ENCODE measurements at regions not wholly inside any gene's neighbourhood (a gene's known extent, or its start where the extent isn't known, plus 50 kb on each side); places are given as distances from the start of the nearest gene placed in this dataset.

DNA sequence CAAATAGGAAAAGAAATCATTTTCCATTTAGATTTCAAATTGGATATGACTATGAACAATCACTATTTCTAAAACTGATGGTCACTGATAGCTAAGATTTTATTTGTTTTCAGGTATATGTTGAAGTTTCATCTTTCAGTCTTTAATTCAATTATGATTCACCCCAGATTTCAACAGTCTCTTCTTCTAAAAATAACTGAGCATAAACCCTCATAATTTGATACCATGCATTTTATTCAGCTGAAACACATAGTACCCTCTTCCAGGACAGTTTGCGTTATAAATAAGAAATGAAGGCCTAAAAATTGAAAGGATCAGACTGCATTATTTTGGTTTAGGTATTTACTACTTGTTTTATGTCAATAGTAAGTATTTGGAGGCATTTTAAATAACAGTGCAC is 428.5 kb upstream of the NBEA start:
- no peak overlapping the region for H3K27ac Mint-ChIP-seq (ENCODE audit: low read depth, unreplicated experiment)
- POLR2A ChIA-PET: no interaction called here
- H3K27me3 Mint-ChIP-seq (ENCODE audit: insufficient read depth, unreplicated experiment): no peaks in the 10 kb centered on the region
- no peak overlapping the region for H3K4me3 Mint-ChIP-seq (ENCODE audit: unreplicated experiment)
- CTCF ChIA-PET: no interaction called here
- H3K9me3 Mint-ChIP-seq (ENCODE audit: unreplicated experiment): peaks cover 7% of the 10 kb centered on the region
- TF ChIP-seq, protein P1, sequence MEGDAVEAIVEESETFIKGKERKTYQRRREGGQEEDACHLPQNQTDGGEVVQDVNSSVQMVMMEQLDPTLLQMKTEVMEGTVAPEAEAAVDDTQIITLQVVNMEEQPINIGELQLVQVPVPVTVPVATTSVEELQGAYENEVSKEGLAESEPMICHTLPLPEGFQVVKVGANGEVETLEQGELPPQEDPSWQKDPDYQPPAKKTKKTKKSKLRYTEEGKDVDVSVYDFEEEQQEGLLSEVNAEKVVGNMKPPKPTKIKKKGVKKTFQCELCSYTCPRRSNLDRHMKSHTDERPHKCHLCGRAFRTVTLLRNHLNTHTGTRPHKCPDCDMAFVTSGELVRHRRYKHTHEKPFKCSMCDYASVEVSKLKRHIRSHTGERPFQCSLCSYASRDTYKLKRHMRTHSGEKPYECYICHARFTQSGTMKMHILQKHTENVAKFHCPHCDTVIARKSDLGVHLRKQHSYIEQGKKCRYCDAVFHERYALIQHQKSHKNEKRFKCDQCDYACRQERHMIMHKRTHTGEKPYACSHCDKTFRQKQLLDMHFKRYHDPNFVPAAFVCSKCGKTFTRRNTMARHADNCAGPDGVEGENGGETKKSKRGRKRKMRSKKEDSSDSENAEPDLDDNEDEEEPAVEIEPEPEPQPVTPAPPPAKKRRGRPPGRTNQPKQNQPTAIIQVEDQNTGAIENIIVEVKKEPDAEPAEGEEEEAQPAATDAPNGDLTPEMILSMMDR (IDR thresholded peaks at IDR 0.05; ENCODE audit: unreplicated experiment): no peak
- no TSS peak for BruUV-seq (replicated peaks)
- intact Hi-C loops (cut with micrococcal nuclease): no loop called here
- DNase-seq (ENCODE audit: unreplicated experiment): no peak
- H3K36me3 Mint-ChIP-seq (ENCODE audit: insufficient read depth, unreplicated experiment): no peaks in the 10 kb centered on the region
- no peaks in the 10 kb centered on the region for H3K4me1 Mint-ChIP-seq (ENCODE audit: insufficient read depth, unreplicated experiment)

DNA sequence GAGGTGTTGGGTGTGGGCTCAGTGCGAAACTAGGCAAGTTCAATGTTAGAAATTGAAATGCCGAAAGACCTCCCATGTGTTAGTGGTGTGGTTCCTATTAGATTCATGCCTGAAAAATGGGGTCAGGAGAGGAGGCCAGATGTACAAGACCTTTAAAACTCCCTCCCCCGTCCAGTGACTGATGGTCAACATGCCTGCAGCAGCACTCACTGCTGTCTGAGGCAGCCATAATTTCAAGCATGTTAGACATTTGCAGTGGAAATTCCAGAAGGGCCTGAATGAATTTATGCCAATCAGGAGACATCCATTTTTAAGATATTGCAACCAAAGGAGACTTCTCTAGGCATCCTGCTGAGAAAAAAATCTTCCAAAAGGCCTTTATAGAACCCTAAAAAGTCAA is 426.9 kb upstream of the NBEA start:
- TF ChIP-seq, protein P1 (IDR thresholded peaks at IDR 0.05; ENCODE audit: unreplicated experiment): no peak
- H3K36me3 Mint-ChIP-seq (ENCODE audit: insufficient read depth, unreplicated experiment): no peaks in the 10 kb centered on the region
- CTCF ChIA-PET: interaction anchor here (0.6 kb wide), 1 partner anchor 141 kb away, joined by 3 read pairs; no protein-coding TSS in a partner anchor
- intact Hi-C loops (cut with micrococcal nuclease): no loop called here
- H3K4me3 Mint-ChIP-seq (ENCODE audit: unreplicated experiment): no peak overlapping the region
- BruUV-seq (replicated peaks): no TSS peak
- no peaks in the 10 kb centered on the region for H3K27me3 Mint-ChIP-seq (ENCODE audit: insufficient read depth, unreplicated experiment)
- peaks cover 7% of the 10 kb centered on the region for H3K9me3 Mint-ChIP-seq (ENCODE audit: unreplicated experiment)
- H3K27ac Mint-ChIP-seq (ENCODE audit: low read depth, unreplicated experiment): no peak overlapping the region
- H3K4me1 Mint-ChIP-seq (ENCODE audit: insufficient read depth, unreplicated experiment): no peaks in the 10 kb centered on the region
- DNase-seq (ENCODE audit: unreplicated experiment): no peak
- POLR2A ChIA-PET: no interaction called here

DNA sequence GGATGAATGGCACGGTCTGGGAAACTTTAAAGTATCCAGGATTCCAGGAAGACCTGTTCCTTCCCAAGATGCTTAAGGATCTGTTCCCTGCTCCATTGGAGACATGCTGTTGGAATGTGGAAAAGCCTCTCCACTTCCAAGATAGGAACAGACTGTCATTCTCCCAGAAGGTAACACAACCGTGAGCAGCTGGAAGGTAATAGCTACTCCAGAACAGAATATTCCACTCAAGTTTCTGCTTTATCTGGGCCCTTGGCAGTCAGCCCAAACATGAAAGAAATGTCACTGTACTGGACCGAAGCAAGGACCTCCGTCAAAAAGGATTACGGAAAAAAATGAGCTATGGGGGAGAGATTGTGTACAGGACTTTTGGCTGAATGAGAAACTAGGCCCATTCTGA is 420.9 kb upstream of the NBEA start:
- TF ChIP-seq, protein P1 (IDR thresholded peaks at IDR 0.05; ENCODE audit: unreplicated experiment): no peak
- no peaks in the 10 kb centered on the region for H3K36me3 Mint-ChIP-seq (ENCODE audit: insufficient read depth, unreplicated experiment)
- H3K27ac Mint-ChIP-seq (ENCODE audit: low read depth, unreplicated experiment): no peak overlapping the region
- ChIA-PET CTCF (interaction anchor here (0.5 to 0.6 kb wide), 2 partner anchors 163 to 501 kb away, joined by 3 to 4 read pairs; no protein-coding TSS in a partner anchor), POLR2A (interaction anchor here (0.5 to 1.2 kb wide), 2 partner anchors 26 to 1501 kb away, joined by 3 read pairs; no protein-coding TSS in a partner anchor)
- DNase-seq (ENCODE audit: unreplicated experiment): no peak
- no peaks in the 10 kb centered on the region for H3K27me3 Mint-ChIP-seq (ENCODE audit: insufficient read depth, unreplicated experiment)
- intact Hi-C loops (cut with micrococcal nuclease): no loop called here
- no peaks in the 10 kb centered on the region for H3K9me3 Mint-ChIP-seq (ENCODE audit: unreplicated experiment)
- no TSS peak for BruUV-seq (replicated peaks)
- no peak overlapping the region for H3K4me3 Mint-ChIP-seq (ENCODE audit: unreplicated experiment)
- no peaks in the 10 kb centered on the region for H3K4me1 Mint-ChIP-seq (ENCODE audit: insufficient read depth, unreplicated experiment)

DNA sequence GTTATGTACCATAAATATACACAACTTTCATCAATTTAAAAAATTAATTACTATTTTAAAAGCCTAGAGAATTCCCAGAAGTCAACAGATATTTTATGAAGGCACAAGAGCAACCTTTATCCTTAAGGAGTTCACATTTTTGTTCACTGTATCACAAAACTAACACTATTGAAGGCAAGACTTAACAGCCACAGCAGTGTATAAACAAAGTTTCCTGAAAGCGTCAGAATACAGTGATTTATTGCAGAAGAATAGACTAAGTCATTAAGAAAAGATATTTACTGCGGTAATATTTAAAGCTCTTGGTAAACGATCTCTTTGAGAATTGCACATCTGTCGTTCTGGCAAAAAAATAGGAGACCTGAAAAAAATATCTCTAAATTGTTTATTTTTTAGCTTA is 419.3 kb upstream of the NBEA start:
- CTCF ChIA-PET: no interaction called here
- TF ChIP-seq, protein P1 (IDR thresholded peaks at IDR 0.05; ENCODE audit: unreplicated experiment): no peak
- no peak for DNase-seq (ENCODE audit: unreplicated experiment)
- Mint-ChIP-seq H3K36me3 (ENCODE audit: insufficient read depth, unreplicated experiment) (no peaks in the 10 kb centered on the region), H3K4me3 (ENCODE audit: unreplicated experiment) (no peak overlapping the region), H3K27me3 (ENCODE audit: insufficient read depth, unreplicated experiment) (no peaks in the 10 kb centered on the region), H3K9me3 (ENCODE audit: unreplicated experiment) (no peaks in the 10 kb centered on the region), H3K4me1 (ENCODE audit: insufficient read depth, unreplicated experiment) (no peaks in the 10 kb centered on the region), H3K27ac (ENCODE audit: low read depth, unreplicated experiment) (no peak overlapping the region)
- intact Hi-C loops (cut with micrococcal nuclease): no loop called here
- no TSS peak for BruUV-seq (replicated peaks)
- POLR2A ChIA-PET: interaction anchor here (0.6 kb wide), 1 partner anchor 320 kb away, joined by 3 read pairs; no protein-coding TSS in a partner anchor

All from MCF 10A (cell line).